Suppressor macrophage (primary cell): ENCODE measurements at regions not wholly inside any gene's neighbourhood (a gene's known extent, or its start where the extent isn't known, plus 50 kb on each side); places are given as distances from the start of the nearest gene placed in this dataset.

Experiments
- DNase-seq, 4 experiments: peaks; one replicate each; pipeline ENCODE4 v3.0.0-alpha.2; 2020 to 2022

- no peak for DNase-seq
Observed at GRCh38 chr2:120854014-120854620, 118.4 kb downstream of the GLI2 start.

- no peak for DNase-seq
Observed at GRCh38 chr2:120854766-120855530, 119.3 kb downstream of the GLI2 start.

- no peak for DNase-seq
Observed at GRCh38 chr2:120855855-120856405, 120.3 kb downstream of the GLI2 start.

GRCh38 chr2:120856421-120856862, 120.8 kb downstream of the GLI2 start:
- DNase-seq = no peak

- no peak for DNase-seq
Observed at GRCh38 chr2:120857422-120857821, 121.8 kb downstream of the GLI2 start.

- DNase-seq = no peak
Observed at GRCh38 chr2:120857931-120858330, 122.3 kb downstream of the GLI2 start.

- DNase-seq = no peak
Observed at GRCh38 chr2:120858361-120859106, 122.9 kb downstream of the GLI2 start.

- no peak for DNase-seq
Observed at GRCh38 chr2:120859128-120859527, 123.5 kb downstream of the GLI2 start.

GRCh38 chr2:120859814-120860578, 124.3 kb downstream of the GLI2 start:
- DNase-seq = no peak

GRCh38 chr2:120860579-120860922, 124.9 kb downstream of the GLI2 start:
- no peak for DNase-seq

- DNase-seq = no peak
Observed at GRCh38 chr2:120861191-120861575, 125.5 kb downstream of the GLI2 start.

GRCh38 chr2:120861576-120862191, 126.0 kb downstream of the GLI2 start:
- DNase-seq = no peak

GRCh38 chr2:120862201-120863060, 126.8 kb downstream of the GLI2 start:
- DNase-seq = no peak

GRCh38 chr2:120863146-120863545, 127.5 kb downstream of the GLI2 start:
- DNase-seq = no peak

GRCh38 chr2:120863661-120864320, 128.1 kb downstream of the GLI2 start:
- DNase-seq = no peak

GRCh38 chr2:120864981-120865380, 129.3 kb downstream of the GLI2 start:
- DNase-seq = no peak

- DNase-seq = no peak
Observed at GRCh38 chr2:120865656-120866055, 130.0 kb downstream of the GLI2 start.

GRCh38 chr2:120866071-120866470, 130.4 kb downstream of the GLI2 start:
- DNase-seq = no peak

GRCh38 chr2:120866483-120867140, 130.9 kb downstream of the GLI2 start:
- DNase-seq = no peak
